ENCODE measurements at regions not wholly inside any gene's neighbourhood (a gene's known extent, or its start where the extent isn't known, plus 50 kb on each side); places are given as distances from the start of the nearest gene placed in this dataset.
"Not testable (repeated sequence)": the region's sequence is repeated elsewhere in the genome, so short reads cannot be mapped to it uniquely, and the experiment has no call there.

DNA sequence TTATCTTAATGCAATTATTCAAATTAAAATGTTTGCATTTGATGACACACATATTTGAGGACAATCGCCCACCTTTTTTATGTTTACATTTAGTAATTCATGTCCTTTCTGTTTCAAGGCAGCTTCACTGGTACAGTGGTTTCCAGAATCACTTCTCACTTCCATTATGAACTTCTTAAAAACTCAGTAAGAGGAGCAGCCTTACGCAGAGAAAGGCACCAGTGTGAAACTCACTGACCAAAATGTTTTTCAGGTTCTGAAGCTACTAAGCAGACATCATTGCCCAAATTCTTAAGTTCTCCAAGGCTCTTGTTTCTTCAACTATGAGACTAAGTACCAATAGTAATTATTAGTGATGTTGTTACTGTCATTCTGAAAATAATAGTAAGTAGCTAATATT is 353.1 kb upstream of the CXADR start:
- DNase-seq (ENCODE audit: low spot score) = no peak

GRCh38 chr21:17185674-17186073 is 327.2 kb upstream of the CXADR start:
- DNase-seq (ENCODE audit: low spot score) = no peak

DNA sequence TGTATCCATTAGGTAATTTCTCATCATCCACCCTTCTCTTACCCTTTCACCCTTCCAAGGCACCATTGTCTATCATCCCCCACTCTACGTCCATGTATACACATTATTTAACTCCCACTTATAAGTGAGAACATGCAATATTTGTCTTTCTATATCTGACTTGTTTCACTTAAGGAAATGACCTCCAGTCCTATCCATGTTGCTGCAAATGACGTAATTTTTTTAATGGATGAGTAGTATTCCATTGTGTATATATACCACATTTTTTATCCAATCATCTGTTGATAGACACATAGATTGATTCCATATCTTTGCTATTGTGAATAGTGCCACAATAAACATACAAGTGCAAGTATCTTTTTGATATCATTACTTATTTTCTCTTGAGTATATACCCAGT is 322.9 kb upstream of the CXADR start:
- no peak for DNase-seq (ENCODE audit: low spot score)

DNA sequence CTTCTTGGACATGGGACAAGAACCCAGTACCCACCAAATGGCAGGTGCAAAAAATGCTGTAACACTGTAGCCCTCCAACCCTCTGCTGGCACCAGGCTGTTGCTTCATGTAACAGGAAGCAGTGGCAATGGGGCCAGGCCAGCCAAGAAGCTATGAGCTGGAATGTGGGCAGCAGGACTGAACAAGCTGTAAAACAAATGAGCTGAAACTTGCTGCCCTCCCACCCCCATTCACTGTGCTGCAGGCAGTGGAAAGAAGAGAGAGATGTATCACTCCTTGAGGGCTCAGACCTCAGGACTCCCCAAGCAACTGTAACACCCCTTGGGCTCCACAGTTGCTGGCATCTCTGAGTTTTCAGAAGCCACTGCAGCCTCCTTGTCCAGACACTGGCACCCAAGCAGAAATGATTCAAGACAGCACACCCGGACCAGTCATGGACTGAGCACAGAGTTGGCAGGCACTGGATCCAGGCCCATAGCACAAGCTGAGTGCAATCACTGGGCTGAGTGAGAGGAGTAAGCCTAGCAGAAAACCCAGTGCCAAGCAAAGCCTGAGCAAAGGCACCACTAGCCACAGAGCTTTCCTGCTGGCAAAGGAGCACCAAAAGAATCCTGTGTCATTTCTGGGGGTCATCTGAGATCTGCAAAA is 321.4 kb upstream of the CXADR start:
- DNase-seq (ENCODE audit: low spot score) = no peak

DNA sequence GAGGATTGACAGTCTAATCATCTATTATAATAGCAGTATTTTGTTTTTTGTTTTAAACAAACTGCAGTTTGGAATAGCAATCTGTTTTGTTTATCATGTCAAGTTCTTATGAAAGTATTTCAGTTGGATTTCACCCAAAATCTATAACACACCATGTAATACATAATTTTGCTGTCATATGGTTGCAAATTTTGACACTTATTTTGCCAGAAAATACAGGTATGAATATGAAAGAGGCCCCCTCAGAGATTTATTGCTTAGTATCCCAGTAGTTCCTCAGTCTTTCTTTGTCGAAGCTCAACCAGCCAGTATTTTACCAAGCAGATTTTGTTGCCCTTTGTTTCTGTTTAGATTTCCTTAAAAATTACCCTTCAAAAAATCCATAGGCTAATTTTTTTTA is 317.5 kb upstream of the CXADR start:
- no peak for DNase-seq (ENCODE audit: low spot score)

- DNase-seq (ENCODE audit: low spot score) = no peak
Measured at GRCh38 chr21:17195976-17196375, 316.9 kb upstream of the CXADR start.

- DNase-seq (ENCODE audit: low spot score) = no peak
Measured at GRCh38 chr21:17196623-17197022, 316.2 kb upstream of the CXADR start.

GRCh38 chr21:17197996-17198395 is 314.8 kb upstream of the CXADR start:
- no peak for DNase-seq (ENCODE audit: low spot score)

GRCh38 chr21:17200250-17200649 is 312.6 kb upstream of the CXADR start:
- DNase-seq (ENCODE audit: low spot score) = no peak

DNA sequence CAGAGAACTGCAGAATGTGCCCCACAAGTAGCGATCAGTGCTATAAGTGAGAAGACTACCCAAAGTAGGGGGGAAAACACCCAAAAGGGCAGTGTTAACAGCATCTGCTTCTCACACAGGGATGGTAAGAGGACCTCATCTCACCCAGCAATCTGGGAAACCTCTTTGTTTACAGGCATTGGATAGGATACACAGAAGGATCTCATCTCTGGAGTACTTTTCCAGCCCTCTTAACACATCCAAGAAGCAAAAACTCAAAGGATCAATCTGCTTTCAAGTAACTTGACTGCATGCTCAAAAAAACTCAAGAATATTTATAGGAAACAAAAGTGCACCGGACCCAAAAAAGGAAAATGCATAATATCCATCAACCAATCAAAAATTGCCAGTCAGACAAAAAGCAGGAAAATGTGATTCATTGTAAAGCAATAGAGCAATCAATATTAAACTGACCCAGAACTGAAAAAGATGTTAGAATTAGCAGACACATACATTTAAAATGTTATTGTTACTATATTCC is 311.0 kb upstream of the CXADR start:
- DNase-seq (ENCODE audit: low spot score) = no peak

DNA sequence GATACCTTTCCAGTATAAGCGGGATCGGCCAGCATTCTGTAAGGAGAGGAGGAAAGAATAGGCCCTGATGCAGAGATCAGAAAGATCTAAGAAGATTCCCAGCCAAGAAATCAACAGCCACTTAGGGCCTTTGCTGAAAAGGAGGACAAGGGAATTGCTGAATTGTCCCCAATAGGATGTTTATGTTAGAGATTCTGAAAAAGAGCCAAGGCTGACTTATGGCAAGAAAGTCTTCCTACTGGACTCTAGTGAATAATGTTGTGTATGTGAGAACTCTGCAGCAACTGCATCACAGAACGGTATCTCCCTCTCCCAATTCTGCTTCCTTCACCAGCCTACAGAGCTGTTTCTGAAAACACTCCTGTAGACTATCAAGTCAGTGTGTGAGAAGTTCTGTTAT is 298.0 kb upstream of the CXADR start:
- DNase-seq (ENCODE audit: low spot score) = no peak

- not testable (repeated sequence) for DNase-seq (ENCODE audit: low spot score)
Measured at GRCh38 chr21:17219050-17219449, 293.8 kb upstream of the CXADR start.

DNA sequence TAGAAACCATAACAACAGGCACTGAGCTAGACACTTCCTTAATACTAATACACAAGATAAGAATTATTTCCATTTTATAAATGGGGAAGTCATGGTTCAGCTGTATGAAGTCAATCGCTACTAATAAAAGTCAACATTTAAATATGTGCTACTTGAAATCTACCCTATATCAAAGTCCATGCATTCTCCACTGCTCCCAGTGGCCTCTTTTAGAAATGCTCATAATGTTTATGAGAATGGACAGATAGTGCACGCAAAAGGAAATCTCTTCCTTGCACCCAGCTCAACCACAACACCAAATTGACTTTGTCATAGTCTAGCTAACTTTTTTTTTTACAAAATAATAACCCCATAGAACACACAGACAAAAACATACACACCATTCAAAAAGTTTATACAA is 281.7 kb upstream of the CXADR start:
- DNase-seq (ENCODE audit: low spot score) = no peak

DNA sequence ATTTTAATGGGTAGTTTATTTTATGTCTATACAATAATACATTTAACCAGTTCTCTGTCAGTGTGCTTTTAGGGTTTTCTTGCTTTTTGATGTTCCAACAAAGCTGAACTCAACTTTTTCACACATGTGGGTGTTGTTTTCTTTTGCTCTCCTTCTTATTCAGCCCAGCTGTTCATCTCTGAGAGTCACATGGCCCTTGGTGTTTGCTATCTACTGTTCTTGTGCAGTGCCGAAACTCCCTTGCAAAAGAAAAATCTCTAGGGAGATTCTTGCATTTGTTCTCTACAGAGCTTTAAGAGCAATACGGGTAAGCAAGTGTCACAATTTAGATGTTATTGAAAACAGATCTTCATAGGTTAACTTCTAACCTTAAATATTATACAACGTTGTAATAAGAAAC is 281.1 kb upstream of the CXADR start:
- no peak for DNase-seq (ENCODE audit: low spot score)

DNA sequence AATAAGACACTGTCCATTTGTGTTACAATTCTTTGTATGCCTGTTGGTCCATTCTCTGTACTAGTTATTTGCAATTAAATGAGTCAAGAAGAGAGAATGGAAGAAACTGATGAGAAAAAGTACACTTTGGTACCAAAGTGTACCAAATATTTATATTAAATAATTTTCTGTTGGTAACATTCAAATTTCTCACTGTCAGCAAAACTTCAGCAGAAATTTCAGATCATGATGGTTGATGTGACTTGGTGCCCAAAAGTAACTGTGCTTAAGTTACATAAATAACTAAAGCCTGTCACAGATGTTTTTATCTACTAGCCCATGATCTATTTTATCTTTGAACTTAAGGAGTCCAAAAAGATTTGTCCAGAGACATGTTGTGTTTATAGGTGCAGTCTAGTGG is 274.4 kb upstream of the CXADR start:
- DNase-seq (ENCODE audit: low spot score) = no peak

GRCh38 chr21:17250778-17251241 is 262.0 kb upstream of the CXADR start:
- no peak for DNase-seq (ENCODE audit: low spot score)

DNA sequence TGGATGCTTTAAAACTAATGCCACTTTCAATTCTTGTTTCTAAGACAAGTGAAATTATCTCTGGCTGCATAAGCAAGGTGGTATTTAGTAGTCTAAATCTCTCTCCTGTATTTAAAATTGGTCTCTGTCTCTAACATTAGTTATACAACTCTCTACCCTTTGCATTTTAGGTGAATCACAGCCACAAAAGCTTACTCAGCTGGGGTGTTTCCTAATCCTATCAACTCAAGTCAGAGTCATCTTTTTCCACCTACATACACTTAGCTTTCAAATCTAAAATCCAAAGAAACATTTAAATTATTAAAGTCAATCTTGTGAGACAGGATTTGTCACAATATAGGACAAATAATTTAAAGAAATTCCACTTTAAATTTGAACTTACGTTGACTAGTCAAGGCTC is 255.1 kb upstream of the CXADR start:
- no peak for DNase-seq (ENCODE audit: low spot score)

DNA sequence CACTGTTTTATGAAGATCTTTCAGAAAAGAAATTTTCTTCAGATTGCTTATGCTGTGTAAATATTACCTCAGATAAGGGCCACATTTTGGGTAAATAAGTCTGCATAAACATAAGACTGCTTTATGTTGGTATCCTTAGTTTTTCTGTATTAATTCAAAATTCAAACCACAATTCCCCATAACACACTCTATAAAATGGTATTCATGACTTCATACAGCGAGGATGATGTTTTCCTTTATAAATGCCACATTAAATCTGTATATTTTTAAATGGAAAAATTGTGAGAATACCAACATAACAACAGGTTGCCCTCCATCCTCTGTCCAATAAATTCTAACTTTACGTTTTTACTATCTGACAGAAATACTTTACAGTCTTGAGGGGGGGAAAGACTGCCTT is 248.7 kb upstream of the CXADR start:
- DNase-seq (ENCODE audit: low spot score) = no peak

DNA sequence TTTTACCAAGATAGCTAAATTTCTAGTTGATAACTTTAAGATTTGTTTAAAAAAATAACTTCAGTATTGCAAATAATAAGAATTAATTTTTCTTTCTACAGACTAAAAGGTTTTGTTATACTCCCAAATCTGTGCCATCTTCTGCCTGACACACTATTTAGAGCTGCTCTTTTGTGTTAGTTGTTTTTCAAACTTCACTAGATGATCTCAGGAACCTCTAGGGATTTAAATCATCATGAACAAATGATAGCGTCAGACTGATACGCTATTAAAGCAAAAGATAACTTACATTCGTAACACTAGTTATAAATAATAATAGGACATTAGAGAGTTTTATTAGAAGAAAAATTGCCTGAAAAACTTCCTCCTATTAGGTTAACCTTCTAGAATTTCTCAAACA is 243.1 kb upstream of the CXADR start:
- no peak for DNase-seq (ENCODE audit: low spot score)

DNA sequence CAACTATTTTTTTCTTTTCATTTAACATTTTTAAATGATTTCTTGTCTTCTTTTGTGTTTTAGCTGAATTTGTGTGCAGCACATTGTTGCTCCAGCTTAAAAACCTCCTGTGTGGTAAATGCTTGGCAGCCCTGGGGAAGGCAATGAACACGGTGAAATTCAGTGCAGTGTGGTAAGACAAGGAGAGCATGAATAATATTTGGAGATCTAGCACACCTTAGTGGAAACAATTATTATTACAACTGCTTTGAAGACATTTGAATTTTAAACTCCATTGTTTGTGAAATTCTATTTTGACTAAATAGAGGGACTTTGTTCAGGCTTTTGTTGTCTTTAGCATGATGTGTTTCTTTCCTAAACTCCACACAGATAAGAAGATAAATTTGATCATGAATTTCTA is 242.6 kb upstream of the CXADR start:
- peak; percentile 15 for DNase-seq (ENCODE audit: low spot score)

DNA sequence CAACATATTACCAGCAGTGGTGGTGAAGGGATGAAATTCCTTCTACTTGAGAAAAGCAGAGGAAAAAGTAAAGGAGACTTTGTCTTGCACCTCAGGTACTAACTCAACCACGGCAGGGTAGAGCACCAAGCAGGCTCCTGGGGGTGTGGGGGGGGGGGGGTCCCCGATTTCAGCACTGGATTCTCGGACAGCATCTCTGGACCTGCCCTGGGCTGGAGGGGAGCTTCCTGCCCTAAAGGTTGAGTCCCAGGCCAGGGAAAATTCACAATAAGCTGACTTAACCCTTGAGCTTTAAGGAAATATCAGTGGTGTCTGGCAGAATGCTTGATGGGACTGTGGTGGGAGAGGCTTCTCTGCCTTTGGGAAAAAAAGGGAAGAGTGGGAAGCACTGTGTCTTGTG is 233.2 kb upstream of the CXADR start:
- no peak for DNase-seq (ENCODE audit: low spot score)

DNA sequence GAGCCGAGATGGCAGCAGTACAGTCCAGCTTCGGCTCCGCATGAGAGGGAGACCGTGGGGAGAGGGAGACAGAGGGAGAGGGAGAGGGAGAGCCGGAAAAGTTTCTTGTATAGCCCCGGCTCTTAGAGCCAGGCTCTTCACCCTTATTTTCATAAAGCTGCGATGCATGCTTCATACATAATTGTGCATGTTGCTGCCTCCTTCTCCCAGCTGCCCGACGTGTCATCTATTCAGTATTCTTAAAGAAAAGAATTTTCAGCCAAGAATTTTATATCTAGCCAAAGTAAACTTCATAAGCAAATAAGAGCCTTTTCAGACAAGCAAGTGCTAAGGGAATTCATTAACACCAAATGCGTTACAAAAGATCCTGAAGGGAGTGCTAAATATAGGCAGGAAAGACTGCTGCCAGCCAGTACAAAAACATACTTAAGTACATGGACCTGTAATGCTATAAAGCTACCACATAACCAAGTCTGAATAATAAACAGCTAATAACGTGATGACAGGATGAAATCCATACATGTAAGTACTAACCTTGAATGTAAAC is 219.8 kb upstream of the CXADR start:
- DNase-seq (ENCODE audit: low spot score) = not testable (repeated sequence)

GRCh38 chr21:17295997-17296396 is 216.8 kb upstream of the CXADR start:
- no peak for DNase-seq (ENCODE audit: low spot score)

DNA sequence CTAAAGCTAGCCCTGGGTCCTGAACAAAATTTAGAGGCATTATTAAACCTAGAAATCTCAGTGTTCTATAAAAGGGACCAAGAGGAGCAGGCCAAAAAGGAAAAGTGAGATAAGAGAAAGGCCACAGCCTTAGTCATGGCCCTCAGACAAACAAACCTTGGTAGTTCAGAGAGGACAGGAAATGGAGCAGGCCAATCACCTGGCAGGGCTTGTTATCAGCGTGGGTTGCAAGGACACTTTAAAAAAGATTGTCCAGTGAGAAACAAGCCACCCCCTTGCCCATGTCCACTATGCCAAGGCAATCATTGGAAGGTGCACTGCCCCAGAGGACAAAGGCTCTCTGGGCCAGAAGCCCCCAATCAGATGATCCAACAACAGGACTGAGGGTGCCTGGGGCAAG is 213.3 kb upstream of the CXADR start:
- not testable (repeated sequence) for DNase-seq (ENCODE audit: low spot score)
